HG02852 (cell line): ENCODE measurements at regions not wholly inside any gene's neighbourhood (a gene's known extent, or its start where the extent isn't known, plus 50 kb on each side); places are given as distances from the start of the nearest gene placed in this dataset.
"Not testable (repeated sequence)": the region's sequence is repeated elsewhere in the genome, so short reads cannot be mapped to it uniquely, and the experiment has no call there.

Experiments used
- ATAC-seq: cut with Tn5 transposase; IDR thresholded peaks from one replicate; pipeline ENCODE4 v1.9.1; 2021; ENCODE audit warnings: mild to moderate bottlenecking, moderate library complexity; ENCODE audit not compliant: unreplicated experiment

- no peak for ATAC-seq
These were observed 434.1 kb upstream of the WWC1 start for GRCh38 chr5:167857321-167857720.

- not testable (repeated sequence) for ATAC-seq
These were observed 433.1 kb upstream of the WWC1 start for GRCh38 chr5:167858186-167858855.

- ATAC-seq: no peak
These were observed 430.1 kb upstream of the WWC1 start for GRCh38 chr5:167861129-167861927.

GRCh38 chr5:167861928-167862426 is 429.5 kb upstream of the WWC1 start:
- no peak for ATAC-seq

GRCh38 chr5:167863883-167864282 is 427.6 kb upstream of the WWC1 start:
- ATAC-seq: no peak

- no peak for ATAC-seq
These were observed 426.6 kb upstream of the WWC1 start for GRCh38 chr5:167864801-167865200.

- no peak for ATAC-seq
These were observed 424.6 kb upstream of the WWC1 start for GRCh38 chr5:167866797-167867196.

GRCh38 chr5:167867281-167867680 is 424.2 kb upstream of the WWC1 start:
- no peak for ATAC-seq

GRCh38 chr5:167869125-167869524 is 422.3 kb upstream of the WWC1 start:
- no peak for ATAC-seq

GRCh38 chr5:167870055-167870454 is 421.4 kb upstream of the WWC1 start:
- ATAC-seq: no peak

- no peak for ATAC-seq
These were observed 420.4 kb upstream of the WWC1 start for GRCh38 chr5:167871091-167871490.

GRCh38 chr5:167872791-167873190 is 418.7 kb upstream of the WWC1 start:
- ATAC-seq: no peak

GRCh38 chr5:167877114-167877722 is 414.2 kb upstream of the WWC1 start:
- no peak for ATAC-seq

- ATAC-seq: no peak
These were observed 413.5 kb upstream of the WWC1 start for GRCh38 chr5:167877924-167878323.

- no peak for ATAC-seq
These were observed 411.0 kb upstream of the WWC1 start for GRCh38 chr5:167880420-167880819.

GRCh38 chr5:167881041-167881440 is 410.4 kb upstream of the WWC1 start:
- no peak for ATAC-seq

- ATAC-seq: no peak
These were observed 405.2 kb upstream of the WWC1 start for GRCh38 chr5:167886196-167886595.

GRCh38 chr5:167888393-167888792 is 403.1 kb upstream of the WWC1 start:
- no peak for ATAC-seq

GRCh38 chr5:167889276-167889675 is 402.2 kb upstream of the WWC1 start:
- ATAC-seq: no peak

- ATAC-seq: no peak
These were observed 398.9 kb upstream of the WWC1 start for GRCh38 chr5:167892352-167893115.

GRCh38 chr5:167893271-167893670 is 398.2 kb upstream of the WWC1 start:
- ATAC-seq: no peak
